Stimulated activated naive B cell treated with anti-CD40 and anti-IgM and Interleukin-4, amounts not matched to agents 10 μg/mL and 1 μg/mL and 100 μg/mL, for 72 hours (primary cell): ENCODE measurements at regions not wholly inside any gene's neighbourhood (a gene's known extent, or its start where the extent isn't known, plus 50 kb on each side); places are given as distances from the start of the nearest gene placed in this dataset.
A peak's percentile ranks its signal among the peaks of the same experiment; 100 is the strongest.

Experiments
- ATAC-seq, 2 donors: fragments of 150-1000 bp; cut with Tn5 transposase; replicated peaks; 2 replicates each; pipeline ENCODE4 v1.10.0; 2021; ENCODE audit warnings: moderate library complexity in 1 of 2
- DNase-seq: peaks from one replicate; pipeline ENCODE4 v3.0.0; 2021
- H3K27ac Mint-ChIP-seq: one replicate; pipeline ENCODE4 v1.8.0; 2022; ENCODE audit warnings: mild to moderate bottlenecking, mixed read lengths
- H3K27me3 Mint-ChIP-seq, 2 donors: one replicate each; pipeline ENCODE4 v1.8.0; 2022; ENCODE audit warnings: mixed read lengths in 2 of 2
- H3K36me3 Mint-ChIP-seq, 2 donors: one replicate each; pipeline ENCODE4 v1.8.0; 2022; ENCODE audit warnings: mixed read lengths in 2 of 2, mild to moderate bottlenecking in 1 of 2
- H3K4me1 Mint-ChIP-seq, 2 donors: one replicate each; pipeline ENCODE4 v1.8.0; 2022; ENCODE audit warnings: mixed read lengths in 2 of 2, mild to moderate bottlenecking in 1 of 2
- H3K4me3 Mint-ChIP-seq, 2 donors: one replicate each; pipeline ENCODE4 v1.8.0; 2022; ENCODE audit warnings: mild to moderate bottlenecking in 2 of 2, mixed read lengths in 2 of 2, moderate library complexity in 1 of 2
- H3K9me3 Mint-ChIP-seq, 2 donors: one replicate each; pipeline ENCODE4 v1.8.0; 2022; ENCODE audit warnings: mixed read lengths in 2 of 2, mild to moderate bottlenecking in 1 of 2

DNA sequence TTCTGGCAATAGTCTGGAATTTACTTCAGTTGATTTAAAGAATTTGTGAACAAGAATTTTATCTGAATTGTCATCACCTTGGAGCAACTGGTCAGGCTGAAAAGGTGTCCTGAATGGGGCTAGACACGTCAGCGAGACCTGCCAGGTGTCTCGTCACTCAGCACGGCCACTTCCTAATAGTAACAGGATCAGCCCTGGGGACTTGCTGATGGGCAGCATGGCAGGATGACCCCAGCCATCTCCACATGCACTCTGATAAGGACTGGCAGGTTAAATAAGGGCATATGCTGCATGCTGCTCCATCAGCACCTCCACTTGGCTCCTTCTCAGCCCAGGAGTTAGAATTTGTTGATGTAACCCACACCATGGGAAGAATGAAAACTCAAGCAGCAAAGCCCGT lies 224.2 kb downstream of the FOXO1 start:
- no peak for DNase-seq
- no peak overlapping the region for H3K4me3 Mint-ChIP-seq
- peaks cover 0 to 8% of the 10 kb centered on the region in 2 donors for H3K36me3 Mint-ChIP-seq
- no peaks in the 10 kb centered on the region for H3K27me3 Mint-ChIP-seq
- peaks cover 53 to 93% of the 10 kb centered on the region in 2 donors for H3K4me1 Mint-ChIP-seq
- no peaks in the 10 kb centered on the region for H3K9me3 Mint-ChIP-seq
- H3K27ac Mint-ChIP-seq, result peak overlapping the region; percentile 15
- no peak for ATAC-seq

GRCh38 chr13:40442826-40443225 lies 223.6 kb downstream of the FOXO1 start:
- H3K4me3 Mint-ChIP-seq, result no peak overlapping the region
- ATAC-seq, result no peak
- no peak for DNase-seq
- H3K27me3 Mint-ChIP-seq, result no peaks in the 10 kb centered on the region
- no peak overlapping the region for H3K27ac Mint-ChIP-seq
- no peaks in the 10 kb centered on the region for H3K9me3 Mint-ChIP-seq
- peaks cover 51 to 90% of the 10 kb centered on the region in 2 donors for H3K4me1 Mint-ChIP-seq
- peaks cover 0 to 8% of the 10 kb centered on the region in 2 donors for H3K36me3 Mint-ChIP-seq

- DNase-seq, result no peak
- no peaks in the 10 kb centered on the region for H3K27me3 Mint-ChIP-seq
- ATAC-seq, result no peak
- peaks cover 0 to 4% of the 10 kb centered on the region in 2 donors for H3K9me3 Mint-ChIP-seq
- H3K4me3 Mint-ChIP-seq, result no peak overlapping the region
- H3K27ac Mint-ChIP-seq, result peak overlapping the region; percentile 0
- peaks cover 46 to 88% of the 10 kb centered on the region in 2 donors for H3K4me1 Mint-ChIP-seq
- peaks cover 3 to 12% of the 10 kb centered on the region in 2 donors for H3K36me3 Mint-ChIP-seq
Observed at GRCh38 chr13:40444241-40444640, 222.2 kb downstream of the FOXO1 start.

DNA sequence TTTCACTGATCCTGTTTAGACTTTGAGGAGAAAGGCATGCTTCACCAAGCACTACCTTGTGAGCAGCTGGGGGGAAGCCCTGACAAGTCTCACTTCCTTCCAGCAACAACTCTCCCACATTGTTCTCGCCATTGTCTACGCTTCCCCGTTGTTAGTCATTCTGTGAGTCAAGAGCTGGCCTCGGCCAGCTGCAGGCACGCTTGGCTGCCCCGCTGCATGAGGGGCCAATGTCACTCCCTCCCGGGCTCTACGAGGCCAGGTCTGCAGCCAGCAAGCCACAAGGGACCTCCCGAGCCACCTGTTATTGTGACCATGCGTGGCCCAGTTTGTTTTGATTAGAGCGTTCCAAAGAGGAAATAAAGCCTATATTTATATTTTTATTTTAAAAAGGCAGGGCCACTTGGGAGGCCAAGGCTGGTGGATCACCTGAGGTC lies 220.9 kb downstream of the FOXO1 start:
- H3K36me3 Mint-ChIP-seq, result peaks cover 8 to 18% of the 10 kb centered on the region in 2 donors
- peak; percentile 95 for DNase-seq
- ATAC-seq, result peak; percentile 97 to 99
- H3K4me1 Mint-ChIP-seq, result peaks cover 42 to 74% of the 10 kb centered on the region in 2 donors
- peaks cover 4 to 10% of the 10 kb centered on the region in 2 donors for H3K9me3 Mint-ChIP-seq
- no peaks in the 10 kb centered on the region for H3K27me3 Mint-ChIP-seq
- H3K4me3 Mint-ChIP-seq, result peak overlapping the region; percentile 4 to 44
- peak overlapping the region; percentile 84 for H3K27ac Mint-ChIP-seq

DNA sequence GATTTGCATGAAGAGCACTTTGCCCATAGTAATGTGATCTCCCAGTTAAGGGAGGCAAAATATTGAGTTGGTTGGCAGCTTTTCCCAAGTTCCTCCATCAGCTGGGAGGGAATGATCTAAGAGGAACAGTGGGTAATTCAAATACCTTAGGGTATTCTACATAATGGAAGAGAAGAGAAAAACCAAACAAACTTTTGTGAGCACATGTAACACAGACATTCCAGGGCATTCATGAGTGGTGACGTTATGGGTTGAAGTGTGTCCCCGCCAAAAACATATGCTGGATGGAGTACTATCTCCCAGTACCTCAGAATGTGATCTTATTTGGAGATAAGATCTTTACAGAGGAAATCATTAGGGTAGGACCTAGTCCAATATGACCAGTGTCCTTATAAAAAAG lies 220.1 kb downstream of the FOXO1 start:
- Mint-ChIP-seq H3K36me3 (peaks cover 8 to 18% of the 10 kb centered on the region in 2 donors), H3K27ac (peak overlapping the region; percentile 60), H3K4me1 (peaks cover 46 to 70% of the 10 kb centered on the region in 2 donors), H3K27me3 (no peaks in the 10 kb centered on the region), H3K4me3 (peak overlapping the region in 1 of 2 donors; percentile 29), H3K9me3 (peaks cover 4 to 10% of the 10 kb centered on the region in 2 donors)
- no peak for ATAC-seq
- no peak for DNase-seq

- Mint-ChIP-seq H3K36me3 (peaks cover 8 to 18% of the 10 kb centered on the region in 2 donors), H3K27ac (no peak overlapping the region)
- no peak for ATAC-seq
Observed at GRCh38 chr13:40447857-40448256, 218.6 kb downstream of the FOXO1 start.

DNA sequence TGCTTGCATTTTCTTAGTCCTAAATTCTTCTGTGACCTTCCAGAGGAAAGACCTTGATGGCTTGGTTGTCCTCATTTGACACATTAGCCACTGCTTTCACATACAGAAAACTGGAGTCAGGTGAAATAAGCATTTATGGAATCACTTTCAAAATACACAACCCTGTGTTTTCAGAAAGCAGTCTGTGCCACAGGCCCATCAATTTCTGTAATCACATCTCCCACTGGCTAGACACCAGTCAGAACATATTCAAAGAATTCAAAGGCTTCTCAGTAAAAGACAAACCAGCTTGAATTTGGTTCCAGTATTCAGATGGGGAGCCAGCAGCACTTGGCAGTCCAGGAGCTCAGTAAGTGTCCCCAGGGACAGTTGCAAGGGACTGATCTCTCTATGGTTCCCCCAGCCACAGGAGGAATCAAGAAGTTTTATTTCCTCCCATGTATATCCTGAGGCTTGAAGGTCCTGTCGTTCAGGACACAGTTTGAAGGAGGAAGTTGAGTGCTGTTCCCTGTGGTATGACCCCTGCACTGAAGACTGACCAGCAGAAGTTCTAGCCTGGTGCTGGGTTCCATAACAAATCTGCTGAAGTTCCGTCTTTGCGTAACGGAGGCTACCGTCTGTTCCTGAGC lies 214.3 kb downstream of the FOXO1 start:
- H3K4me1 Mint-ChIP-seq, result peaks cover 39 to 49% of the 10 kb centered on the region in 2 donors
- H3K27me3 Mint-ChIP-seq, result no peaks in the 10 kb centered on the region
- peaks cover 8 to 10% of the 10 kb centered on the region in 2 donors for H3K36me3 Mint-ChIP-seq
- H3K27ac Mint-ChIP-seq, result no peak overlapping the region
- peak; percentile 66 to 67 for ATAC-seq
- no peak for DNase-seq
- H3K9me3 Mint-ChIP-seq, result peaks cover 4 to 10% of the 10 kb centered on the region in 2 donors
- H3K4me3 Mint-ChIP-seq, result no peak overlapping the region

More at GRCh38 chr13:40447857-40448256, 218.6 kb downstream of the FOXO1 start:
- Mint-ChIP-seq H3K4me1 (peaks cover 49 to 73% of the 10 kb centered on the region in 2 donors), H3K9me3 (peaks cover 4 to 10% of the 10 kb centered on the region in 2 donors), H3K27me3 (no peaks in the 10 kb centered on the region), H3K4me3 (no peak overlapping the region)
- DNase-seq, result no peak

- ATAC-seq (peak in 1 of 2 donors; percentile 44), DNase-seq (no peak)
- no peaks in the 10 kb centered on the region for H3K27me3 Mint-ChIP-seq
- H3K9me3 Mint-ChIP-seq, result peaks cover 4 to 10% of the 10 kb centered on the region in 2 donors
- H3K4me1 Mint-ChIP-seq, result peaks cover 38 to 47% of the 10 kb centered on the region in 2 donors
- peaks cover 8 to 10% of the 10 kb centered on the region in 2 donors for H3K36me3 Mint-ChIP-seq
- H3K4me3 Mint-ChIP-seq, result no peak overlapping the region
- H3K27ac Mint-ChIP-seq, result no peak overlapping the region
Observed at GRCh38 chr13:40452741-40453334, 213.6 kb downstream of the FOXO1 start.

DNA sequence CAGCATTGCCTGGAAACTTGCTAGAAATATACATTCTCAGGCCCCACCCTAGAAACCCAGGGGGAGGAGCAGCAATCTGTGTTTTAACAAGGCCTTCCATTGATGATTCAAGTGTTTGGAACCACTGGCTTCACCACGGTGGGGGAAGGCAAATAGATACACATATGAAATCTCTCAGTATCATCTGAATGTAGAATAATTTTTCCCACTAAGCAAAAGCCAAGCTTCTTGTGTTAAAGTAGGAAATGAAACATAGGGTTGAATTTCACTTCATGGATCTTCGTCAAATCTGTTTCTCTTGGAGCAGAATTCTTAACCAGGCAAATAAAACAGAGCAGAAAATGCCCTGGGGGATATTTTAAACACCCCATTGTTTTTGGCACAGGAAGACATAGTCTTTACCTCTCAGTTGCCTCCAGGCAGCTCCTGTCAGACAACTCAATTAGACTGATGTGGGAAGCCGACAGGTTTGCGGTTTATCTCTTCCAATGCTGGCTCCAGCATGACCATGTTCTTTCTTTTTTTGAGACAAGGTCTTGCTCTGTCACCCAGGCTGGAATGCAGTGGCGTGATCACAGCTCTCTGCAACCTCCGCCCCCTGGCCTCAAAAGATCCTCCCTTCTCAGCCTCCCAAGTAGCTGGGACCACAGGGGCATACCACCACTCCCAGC lies 213.0 kb downstream of the FOXO1 start:
- Mint-ChIP-seq H3K4me3 (no peak overlapping the region), H3K4me1 (peaks cover 37 to 42% of the 10 kb centered on the region in 2 donors), H3K36me3 (peaks cover 8 to 10% of the 10 kb centered on the region in 2 donors), H3K9me3 (peaks cover 4 to 10% of the 10 kb centered on the region in 2 donors), H3K27me3 (no peaks in the 10 kb centered on the region), H3K27ac (no peak overlapping the region)
- ATAC-seq (peak in 1 of 2 donors; percentile 22), DNase-seq (no peak)

DNA sequence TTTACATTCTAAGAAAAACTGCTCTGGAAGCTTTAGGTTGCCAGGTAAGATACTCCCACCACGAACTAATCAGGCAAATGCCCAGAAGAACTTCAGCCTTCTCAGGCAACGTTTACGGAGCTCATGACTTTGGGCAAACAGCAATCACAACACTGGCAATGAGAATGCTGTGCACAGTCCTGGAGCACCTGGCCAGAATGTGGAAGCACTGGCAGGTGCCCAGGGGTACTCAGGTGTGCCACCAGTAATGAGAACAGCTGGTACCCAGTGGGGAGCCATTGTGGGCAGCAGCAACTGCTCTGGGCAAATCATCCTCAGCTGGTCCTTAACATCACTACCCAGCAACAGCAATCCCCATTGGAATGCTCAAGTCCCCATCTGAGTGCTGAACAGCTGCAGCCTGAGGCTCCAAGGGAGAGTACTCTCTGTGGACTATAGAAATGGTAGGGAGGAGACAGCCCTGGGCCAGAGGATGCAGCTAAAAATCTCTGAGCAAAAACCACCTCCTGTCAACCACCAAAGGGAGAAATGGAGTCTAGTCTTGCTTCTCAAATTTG lies 210.0 kb downstream of the FOXO1 start:
- H3K9me3 Mint-ChIP-seq, result peaks cover 0 to 4% of the 10 kb centered on the region in 2 donors
- ATAC-seq (peak in 1 of 2 donors; percentile 23), DNase-seq (no peak)
- H3K4me3 Mint-ChIP-seq, result no peak overlapping the region
- no peaks in the 10 kb centered on the region for H3K36me3 Mint-ChIP-seq
- peak overlapping the region; percentile 3 for H3K27ac Mint-ChIP-seq
- H3K4me1 Mint-ChIP-seq, result peaks cover 32 to 34% of the 10 kb centered on the region in 2 donors
- H3K27me3 Mint-ChIP-seq, result no peaks in the 10 kb centered on the region

- no peaks in the 10 kb centered on the region for H3K27me3 Mint-ChIP-seq
- H3K9me3 Mint-ChIP-seq, result peaks cover 0 to 4% of the 10 kb centered on the region in 2 donors
- H3K36me3 Mint-ChIP-seq, result no peaks in the 10 kb centered on the region
- peak overlapping the region; percentile 3 for H3K27ac Mint-ChIP-seq
- DNase-seq (no peak), ATAC-seq (peak in 1 of 2 donors; percentile 43)
- H3K4me1 Mint-ChIP-seq, result peaks cover 30 to 32% of the 10 kb centered on the region in 2 donors
- H3K4me3 Mint-ChIP-seq, result no peak overlapping the region
Observed at GRCh38 chr13:40456979-40457553, 209.4 kb downstream of the FOXO1 start.

- peaks cover 20 to 22% of the 10 kb centered on the region in 2 donors for H3K4me1 Mint-ChIP-seq
- no peaks in the 10 kb centered on the region for H3K27me3 Mint-ChIP-seq
- no peaks in the 10 kb centered on the region for H3K36me3 Mint-ChIP-seq
Observed at GRCh38 chr13:40457929-40458719, 208.3 kb downstream of the FOXO1 start.

DNA sequence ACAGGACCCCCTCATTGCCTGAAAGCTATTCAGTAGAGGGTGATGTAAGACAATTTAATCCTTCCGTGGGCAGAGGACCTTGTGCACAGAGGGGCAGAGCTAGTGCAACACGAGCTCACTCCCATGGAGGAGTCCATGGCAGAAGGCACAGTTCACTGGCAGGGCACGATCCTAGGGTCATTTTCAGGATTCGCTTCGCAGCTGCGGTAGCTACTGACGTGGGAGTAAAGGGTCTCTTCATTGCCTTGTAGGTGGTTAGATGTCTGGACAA lies 207.8 kb downstream of the FOXO1 start:
- H3K4me3 Mint-ChIP-seq, result no peak overlapping the region
- no peaks in the 10 kb centered on the region for H3K27me3 Mint-ChIP-seq
- no peaks in the 10 kb centered on the region for H3K36me3 Mint-ChIP-seq
- H3K4me1 Mint-ChIP-seq, result peaks cover 18% of the 10 kb centered on the region in 2 donors
- ATAC-seq, result no peak
- DNase-seq, result no peak
- no peak overlapping the region for H3K27ac Mint-ChIP-seq
- H3K9me3 Mint-ChIP-seq, result peaks cover 0 to 4% of the 10 kb centered on the region in 2 donors

More at GRCh38 chr13:40457929-40458719, 208.3 kb downstream of the FOXO1 start:
- no peak overlapping the region for H3K4me3 Mint-ChIP-seq
- no peak overlapping the region for H3K27ac Mint-ChIP-seq
- H3K9me3 Mint-ChIP-seq, result peaks cover 0 to 4% of the 10 kb centered on the region in 2 donors
- ATAC-seq, result no peak
- no peak for DNase-seq
